ENCODE measurements at regions not wholly inside any gene's neighbourhood (a gene's known extent, or its start where the extent isn't known, plus 50 kb on each side); places are given as distances from the start of the nearest gene placed in this dataset.

DNA sequence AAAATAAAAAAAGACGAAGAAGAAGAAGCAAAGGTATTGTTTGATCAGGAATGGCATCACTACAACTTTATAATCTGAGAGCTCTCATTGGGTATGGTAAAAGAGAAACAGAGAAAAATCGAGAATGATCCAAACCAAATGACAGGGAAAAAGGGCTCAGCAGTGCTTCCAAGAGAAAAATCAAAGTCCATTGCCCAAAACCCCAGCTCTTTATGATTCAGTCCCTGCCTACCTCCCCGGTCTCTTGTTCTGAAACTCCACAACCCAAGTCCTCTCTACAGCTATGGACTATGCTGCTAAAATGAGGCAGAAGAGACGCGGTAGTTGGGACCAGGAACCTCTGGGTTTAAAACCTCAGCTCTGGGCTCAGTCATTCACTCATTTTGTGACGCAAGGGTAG, 341.1 kb upstream of the PPARGC1A start:
- Histone ChIP-seq H2AFZ (ENCODE audit: low read length) (no peak overlapping the region), H3K4me3 (ENCODE audit: low read depth, low read length, poor library complexity, severe bottlenecking) (no peak overlapping the region), H3K27ac (ENCODE audit: low read depth, low read length, poor library complexity, severe bottlenecking) (no peak overlapping the region), H3K36me3 (ENCODE audit: insufficient read depth, low read length) (no peaks in the 10 kb centered on the region), H3K9me2 (ENCODE audit: low read depth, low read length) (no peaks in the 10 kb centered on the region), H3K27me3 (ENCODE audit: insufficient read depth, low read length) (no peaks in the 10 kb centered on the region), H3K4me2 (ENCODE audit: low read length) (no peak overlapping the region), H4K20me1 (ENCODE audit: insufficient read depth, low read length) (no peaks in the 10 kb centered on the region), H3K79me2 (ENCODE audit: insufficient read depth, low read length) (no peaks in the 10 kb centered on the region), H3F3A (ENCODE audit: insufficient read depth, low read length) (no peaks in the 10 kb centered on the region), H3K4me1 (ENCODE audit: insufficient read depth, low read length, severe bottlenecking) (no peaks in the 10 kb centered on the region), H3K9ac (ENCODE audit: low read length) (no peak overlapping the region), H3K9me3 (ENCODE audit: low read length) (no peaks in the 10 kb centered on the region)
- TF ChIP-seq EZH2 (IDR thresholded peaks at IDR 0.05; ENCODE audit: borderline replicate concordance, low read length) (no peak), CTCF (IDR thresholded peaks at IDR 0.05; ENCODE audit: low read length) (no peak)

DNA sequence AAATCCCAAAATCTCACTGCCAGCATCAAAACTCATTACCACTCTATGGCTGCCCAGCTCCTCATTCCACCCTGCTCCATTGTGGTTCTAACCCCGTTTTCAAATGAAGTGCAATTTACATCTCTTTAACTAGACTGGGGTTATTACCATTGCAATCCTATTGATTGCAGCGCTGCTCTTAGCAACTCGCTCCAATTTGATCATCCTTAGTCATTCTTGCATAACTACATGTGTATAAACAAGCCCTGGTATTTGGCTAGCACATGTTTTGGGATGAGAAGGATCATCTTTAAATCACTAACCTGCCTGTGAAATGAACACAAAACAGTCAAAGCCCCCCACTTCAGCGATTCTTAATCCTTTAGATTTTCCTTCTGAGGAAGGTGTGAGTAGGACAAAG, 340.1 kb upstream of the PPARGC1A start:
- H3K9me3 ChIP-seq (ENCODE audit: low read length): no peaks in the 10 kb centered on the region
- no peak overlapping the region for H2AFZ ChIP-seq (ENCODE audit: low read length)
- no peaks in the 10 kb centered on the region for H3F3A ChIP-seq (ENCODE audit: insufficient read depth, low read length)
- H3K79me2 ChIP-seq (ENCODE audit: insufficient read depth, low read length): no peaks in the 10 kb centered on the region
- H3K4me1 ChIP-seq (ENCODE audit: insufficient read depth, low read length, severe bottlenecking): no peaks in the 10 kb centered on the region
- H3K9me2 ChIP-seq (ENCODE audit: low read depth, low read length): no peaks in the 10 kb centered on the region
- H3K9ac ChIP-seq (ENCODE audit: low read length): no peak overlapping the region
- H3K36me3 ChIP-seq (ENCODE audit: insufficient read depth, low read length): no peaks in the 10 kb centered on the region
- no peaks in the 10 kb centered on the region for H3K27me3 ChIP-seq (ENCODE audit: insufficient read depth, low read length)
- no peaks in the 10 kb centered on the region for H4K20me1 ChIP-seq (ENCODE audit: insufficient read depth, low read length)
- TF ChIP-seq CTCF (IDR thresholded peaks at IDR 0.05; ENCODE audit: low read length) (no peak), EZH2 (IDR thresholded peaks at IDR 0.05; ENCODE audit: borderline replicate concordance, low read length) (no peak)
- no peak overlapping the region for H3K27ac ChIP-seq (ENCODE audit: low read depth, low read length, poor library complexity, severe bottlenecking)
- H3K4me2 ChIP-seq (ENCODE audit: low read length): no peak overlapping the region
- H3K4me3 ChIP-seq (ENCODE audit: low read depth, low read length, poor library complexity, severe bottlenecking): no peak overlapping the region

DNA sequence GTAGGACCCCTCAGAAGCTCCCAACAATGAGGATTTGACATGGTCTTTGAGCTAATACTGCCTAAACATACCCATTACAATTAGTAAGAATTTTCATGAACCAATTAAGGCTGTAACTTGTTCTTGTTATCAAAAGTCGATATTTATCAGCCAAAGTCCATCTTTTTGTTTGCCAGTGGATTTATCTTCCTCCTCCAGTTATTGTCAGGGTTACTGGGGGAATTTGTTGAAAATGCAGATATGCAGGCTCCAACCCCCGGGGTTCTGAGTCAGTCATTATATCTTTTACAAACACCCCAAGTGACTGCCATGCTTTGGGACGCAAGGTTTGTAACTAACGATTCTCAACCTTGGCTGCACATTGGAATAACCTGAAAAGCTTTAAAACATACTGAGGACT, 338.8 kb upstream of the PPARGC1A start:
- no peaks in the 10 kb centered on the region for H3K27me3 ChIP-seq (ENCODE audit: insufficient read depth, low read length)
- H3K27ac ChIP-seq (ENCODE audit: low read depth, low read length, poor library complexity, severe bottlenecking): no peak overlapping the region
- H3K4me3 ChIP-seq (ENCODE audit: low read depth, low read length, poor library complexity, severe bottlenecking): no peak overlapping the region
- H3K9me3 ChIP-seq (ENCODE audit: low read length): no peaks in the 10 kb centered on the region
- H3K79me2 ChIP-seq (ENCODE audit: insufficient read depth, low read length): no peaks in the 10 kb centered on the region
- no peaks in the 10 kb centered on the region for H3K9me2 ChIP-seq (ENCODE audit: low read depth, low read length)
- TF ChIP-seq EZH2 (IDR thresholded peaks at IDR 0.05; ENCODE audit: borderline replicate concordance, low read length) (no peak), CTCF (IDR thresholded peaks at IDR 0.05; ENCODE audit: low read length) (no peak)
- H3F3A ChIP-seq (ENCODE audit: insufficient read depth, low read length): no peaks in the 10 kb centered on the region
- no peak overlapping the region for H2AFZ ChIP-seq (ENCODE audit: low read length)
- no peaks in the 10 kb centered on the region for H4K20me1 ChIP-seq (ENCODE audit: insufficient read depth, low read length)
- no peaks in the 10 kb centered on the region for H3K4me1 ChIP-seq (ENCODE audit: insufficient read depth, low read length, severe bottlenecking)
- H3K36me3 ChIP-seq (ENCODE audit: insufficient read depth, low read length): no peaks in the 10 kb centered on the region
- no peak overlapping the region for H3K9ac ChIP-seq (ENCODE audit: low read length)
- no peak overlapping the region for H3K4me2 ChIP-seq (ENCODE audit: low read length)

Measured in OCI-LY1 (cell line).